HepG2 (cell line): ENCODE measurements at regions not wholly inside any gene's neighbourhood (a gene's known extent, or its start where the extent isn't known, plus 50 kb on each side); places are given as distances from the start of the nearest gene placed in this dataset.

Source experiments
- ATAC-seq: fragments of 200-7000 bp; cut with Tn5 transposase; 3 replicates; pipeline ENCODE4 v1.9.1; 2020; ENCODE audit warnings: mild to moderate bottlenecking, moderate library complexity
- BruUV-seq: library from RNA; stranded (reverse); fragments of 400-500 nt; replicated peaks from 2 replicates; lab custom pipeline; 2021; lab: Mats Ljungman, UMichigan
- CTCF ChIA-PET: fragments of 300-600 bp; formaldehyde crosslinking; extraction: SDS; loops from one replicate; lab custom pipeline; 2021; ENCODE audit warnings: low total read pairs, inconsistent platforms, low intra/inter-chr PET ratio; lab: Yijun Ruan, JAX
- POLR2A ChIA-PET: fragments of 350-600 bp; sonication (Branson Sonifier 250); formaldehyde crosslinking; loops from one replicate; lab custom pipeline; 2020; ENCODE audit warnings: antibody characterized with exemption, inconsistent platforms; lab: Yijun Ruan, JAX
- DNase-seq: peaks from one replicate; pipeline ENCODE4 v3.0.0-alpha.2; 2015; ENCODE audit warnings: low spot score
- FAIRE-seq: peaks from 3 replicates; lab custom pipeline; 2011; peaks lifted over from hg19 to GRCh38; lab: Jason Lieb, UNC
- H2AFZ ChIP-seq: one replicate; pipeline ENCODE4 v1.6.1; 2011; ENCODE audit warnings: low read length, inconsistent platforms
- H3K27ac ChIP-seq: fragments of 300-600 bp; 3 replicates; pipeline ENCODE4 v1.8.0; 2011; ENCODE audit warnings: mixed run types, mild to moderate bottlenecking, mixed read lengths, low read length, inconsistent platforms; ENCODE audit not compliant: insufficient read depth; ENCODE audit errors: extremely low read length
- H3K27me3 ChIP-seq, 2 experiments: fragments of 200-600 bp in 1 of 2; 2 replicates in 1 of 2; 3 replicates in 1 of 2; pipeline versions ENCODE4 v1.6.0 to v1.8.0; 2011; ENCODE audit warnings: low read length in 2 of 2, mild to moderate bottlenecking in 2 of 2, moderate library complexity in 2 of 2, inconsistent platforms in 1 of 2; ENCODE audit not compliant: insufficient read depth in 2 of 2, control insufficient read depth in 1 of 2
- H3K36me3 ChIP-seq, 2 experiments: fragments of 200-600 bp in 1 of 2; replicated peaks in 1 of 2; 2 replicates in 1 of 2; 3 replicates in 1 of 2; pipeline versions ENCODE4 v1.5.1 to v1.8.0; 2011; ENCODE audit warnings: low read length in 2 of 2, inconsistent platforms in 1 of 2; ENCODE audit not compliant: insufficient read depth in 2 of 2, control insufficient read depth in 1 of 2
- H3K4me1 ChIP-seq: 2 replicates; pipeline ENCODE4 v1.5.1; 2012; ENCODE audit warnings: low read length, inconsistent platforms; ENCODE audit not compliant: insufficient read depth
- H3K4me2 ChIP-seq: 2 replicates; pipeline ENCODE4 v1.6.0; 2011; ENCODE audit warnings: low read depth, low read length, inconsistent platforms
- H3K4me3 ChIP-seq, 3 experiments: fragments of 200-600 bp in 1 of 3; sonication (generic), shearing (Covaris generic) in 1 of 3; replicated peaks in 1 of 3; 2 replicates each; pipeline ENCODE4 v1.5.1; 2011 to 2016; ENCODE audit warnings: low read length in 3 of 3, inconsistent platforms in 2 of 3, low read depth in 2 of 3, mild to moderate bottlenecking in 2 of 3, control low read depth in 1 of 3, mixed read lengths in 1 of 3; ENCODE audit not compliant: insufficient read depth in 1 of 3
- H3K79me2 ChIP-seq: one replicate; pipeline ENCODE4 v1.6.1; 2011; ENCODE audit warnings: low read length, inconsistent platforms; ENCODE audit not compliant: insufficient read depth
- H3K9ac ChIP-seq: 2 replicates; pipeline ENCODE4 v1.6.0; 2011; ENCODE audit warnings: mild to moderate bottlenecking, low read depth, low read length, inconsistent platforms; ENCODE audit not compliant: insufficient read depth
- H3K9me3 ChIP-seq: 2 replicates; pipeline ENCODE4 v1.5.1; 2012; ENCODE audit warnings: mild to moderate bottlenecking, low read length
- H4K20me1 ChIP-seq: 2 replicates; pipeline ENCODE4 v1.6.0; 2011; ENCODE audit warnings: inconsistent platforms, mild to moderate bottlenecking, low read length, moderate library complexity; ENCODE audit not compliant: insufficient read depth
- ARNT ChIP-seq: fragments of 450-650 bp; IDR thresholded peaks from 2 replicates; pipeline ENCODE4 v1.6.1; 2017
- HMGXB3 ChIP-seq: sonication (generic); formaldehyde crosslinking; IDR thresholded peaks from 2 replicates; pipeline ENCODE4 v1.4.0; 2020; ENCODE audit warnings: missing genetic modification reagents, borderline replicate concordance
- KLF12 ChIP-seq: sonication (generic); formaldehyde crosslinking; IDR thresholded peaks from 2 replicates; pipeline ENCODE4 v1.4.0; 2020; ENCODE audit warnings: missing genetic modification reagents, borderline replicate concordance
- PHB2 ChIP-seq: fragments of 450-650 bp; IDR thresholded peaks from 2 replicates; pipeline ENCODE4 v1.6.1; 2018; ENCODE audit not compliant: partially characterized antibody
- SMAD9 ChIP-seq: sonication (generic); formaldehyde crosslinking; IDR thresholded peaks from 2 replicates; pipeline ENCODE4 v1.5.1; 2020; ENCODE audit warnings: mild to moderate bottlenecking, missing genetic modification reagents
- STAT6 ChIP-seq: sonication (generic); formaldehyde crosslinking; IDR thresholded peaks from 2 replicates; pipeline ENCODE4 v1.4.0; 2020; ENCODE audit warnings: missing genetic modification reagents, mild to moderate bottlenecking, borderline replicate concordance
- XRCC5 ChIP-seq: fragments of 200-400 bp; formaldehyde crosslinking; optimal IDR thresholded peaks from 2 replicates; pipeline ENCODE3; 2017; ENCODE audit warnings: mild to moderate bottlenecking, low read length
- ZNF205 ChIP-seq: IDR thresholded peaks from 2 replicates; pipeline ENCODE4 v1.6.1; 2018; ENCODE audit warnings: missing biosample characterization, missing genetic modification reagents
- WGBS: methylation state at CpG from one replicate; pipeline ENCODE4 v1.1.6; 2017; ENCODE audit warnings: low lambda C conversion rate; 5-methylcytosine and 5-hydroxymethylcytosine counted together
- in situ Hi-C: cut with HindIII; loops from 2 replicates; pipeline ENCODE4 v1.10.0; 2017; ENCODE audit warnings: low pct_unique_long_range_greater_than_20kb; ENCODE audit not compliant: extremely low pct_ligation_motif_present
- intact Hi-C: fragments of 100-400 bp; cut with micrococcal nuclease; formaldehyde crosslinking; loops from one replicate; pipeline ENCODE4 v1.10.0; 2022; ENCODE audit not compliant: unreplicated experiment

GRCh38 chr4:157961229-157961990, 211.4 kb downstream of the GASK1B start (continued):
- TF ChIP-seq HMGXB3 (CRISPR knock-in tag) (no peak), STAT6 (CRISPR knock-in tag) (no peak), KLF12 (CRISPR knock-in tag) (no peak)

- H3K9me3 ChIP-seq: no peaks in the 10 kb centered on the region
- H2AFZ ChIP-seq: no peak overlapping the region
- 2% methylated on average over 1 of the region's 1 CpG for WGBS
- in situ Hi-C loops (no loop called here), intact Hi-C loops (no loop called here)
- no TSS peak for BruUV-seq
- ChIA-PET POLR2A (no interaction called here), CTCF (no interaction called here)
- H3K27me3 ChIP-seq: no peaks in the 10 kb centered on the region
- TF ChIP-seq XRCC5 (no peak), SMAD9 (CRISPR knock-in tag) (no peak), PHB2 (no peak), ARNT (no peak), ZNF205 (CRISPR knock-in tag) (no peak)
- no peaks in the 10 kb centered on the region for H4K20me1 ChIP-seq
- no peak overlapping the region for H3K4me2 ChIP-seq
- H3K4me3 ChIP-seq: no peak overlapping the region
- FAIRE-seq (no peak), DNase-seq (no peak), ATAC-seq (no peak)
- no peaks in the 10 kb centered on the region for H3K36me3 ChIP-seq
- no peaks in the 10 kb centered on the region for H3K79me2 ChIP-seq
- H3K9ac ChIP-seq: no peak overlapping the region
- H3K4me1 ChIP-seq: no peaks in the 10 kb centered on the region
- H3K27ac ChIP-seq: no peak overlapping the region
Measured at GRCh38 chr4:157957905-157958304, 214.9 kb downstream of the GASK1B start.
